Trophoblast cell (in vitro differentiated cells and primary cell): ENCODE measurements at regions not wholly inside any gene's neighbourhood (a gene's known extent, or its start where the extent isn't known, plus 50 kb on each side); places are given as distances from the start of the nearest gene placed in this dataset.

ENCODE experiments used
- DNase-seq, 2 donors: peaks; one replicate each; pipeline ENCODE4 v3.0.0-alpha.2; 2016
- H2AFZ ChIP-seq: 2 replicates; pipeline ENCODE4 v1.6.1; 2013; ENCODE audit warnings: low read length, moderate library complexity, mild to moderate bottlenecking; ENCODE audit not compliant: insufficient read depth, poor library complexity
- H2AK5ac ChIP-seq: 2 replicates; pipeline ENCODE4 v1.6.1; 2013; ENCODE audit warnings: mild to moderate bottlenecking, low read length
- H2BK120ac ChIP-seq: 2 replicates; pipeline ENCODE4 v1.6.1; 2013; ENCODE audit warnings: low read length, mild to moderate bottlenecking, moderate library complexity; ENCODE audit not compliant: insufficient read depth, poor library complexity
- H2BK12ac ChIP-seq: 2 replicates; pipeline ENCODE4 v1.6.1; 2013; ENCODE audit warnings: mild to moderate bottlenecking, low read length, moderate library complexity
- H2BK5ac ChIP-seq: 2 replicates; pipeline ENCODE4 v1.6.1; 2013; ENCODE audit warnings: low read length, low read depth, moderate library complexity, mild to moderate bottlenecking; ENCODE audit not compliant: poor library complexity
- H3K14ac ChIP-seq: 2 replicates; pipeline ENCODE4 v1.6.1; 2013; ENCODE audit warnings: mild to moderate bottlenecking, low read length
- H3K18ac ChIP-seq: 2 replicates; pipeline ENCODE4 v1.6.1; 2013; ENCODE audit warnings: mild to moderate bottlenecking, low read length
- H3K23ac ChIP-seq: 2 replicates; pipeline ENCODE4 v1.6.1; 2013; ENCODE audit warnings: low read length
- H3K27ac ChIP-seq: 2 replicates; pipeline ENCODE4 v1.5.1; 2013; ENCODE audit warnings: low read depth, mild to moderate bottlenecking, inconsistent platforms, low read length, moderate library complexity
- H3K27me3 ChIP-seq: 2 replicates; pipeline ENCODE4 v1.6.1; 2013; ENCODE audit warnings: inconsistent platforms, mild to moderate bottlenecking, low read length, moderate library complexity; ENCODE audit not compliant: insufficient read depth
- H3K36me3 ChIP-seq, 2 experiments: 1 replicate in 1 of 2; 2 replicates in 1 of 2; pipeline ENCODE4 v1.6.1; 2013; ENCODE audit warnings: low read length in 2 of 2, mild to moderate bottlenecking in 2 of 2, moderate library complexity in 1 of 2; ENCODE audit not compliant: insufficient read depth in 2 of 2, control insufficient read depth in 1 of 2
- H3K4ac ChIP-seq: 2 replicates; pipeline ENCODE4 v1.6.1; 2013; ENCODE audit warnings: low read depth, mild to moderate bottlenecking, low read length, moderate library complexity
- H3K4me1 ChIP-seq, 2 experiments: 1 replicate in 1 of 2; 2 replicates in 1 of 2; pipeline ENCODE4 v1.6.1; 2013; ENCODE audit warnings: low read length in 2 of 2, mild to moderate bottlenecking in 2 of 2, moderate library complexity in 1 of 2; ENCODE audit not compliant: insufficient read depth in 2 of 2, control insufficient read depth in 1 of 2
- H3K4me2 ChIP-seq: 2 replicates; pipeline ENCODE4 v1.6.1; 2013; ENCODE audit warnings: inconsistent platforms, mild to moderate bottlenecking, low read length, moderate library complexity
- H3K4me3 ChIP-seq: 2 replicates; pipeline ENCODE4 v1.5.1; 2013; ENCODE audit warnings: mild to moderate bottlenecking, low read depth, low read length, inconsistent platforms
- H3K79me1 ChIP-seq: one replicate; pipeline ENCODE4 v1.6.1; 2013; ENCODE audit warnings: low read length
- H3K79me2 ChIP-seq: 2 replicates; pipeline ENCODE4 v1.6.1; 2013; ENCODE audit warnings: low read length, mild to moderate bottlenecking; ENCODE audit not compliant: control insufficient read depth, insufficient read depth, poor library complexity
- H3K9ac ChIP-seq: 2 replicates; pipeline ENCODE4 v1.6.1; 2013; ENCODE audit warnings: mild to moderate bottlenecking, low read length
- H3K9me3 ChIP-seq: 2 replicates; pipeline ENCODE4 v1.6.1; 2013; ENCODE audit warnings: low read depth, mild to moderate bottlenecking, control low read depth, inconsistent platforms, low read length; ENCODE audit not compliant: insufficient read depth
- H4K12ac ChIP-seq: 2 replicates; pipeline ENCODE4 v1.6.1; 2013; ENCODE audit warnings: low read depth, mild to moderate bottlenecking, low read length, moderate library complexity
- H4K8ac ChIP-seq: 2 replicates; pipeline ENCODE4 v1.6.1; 2013; ENCODE audit warnings: low read depth, mild to moderate bottlenecking, low read length, moderate library complexity
- H4K91ac ChIP-seq: one replicate; pipeline ENCODE4 v1.6.1; 2013; ENCODE audit warnings: low read depth, mild to moderate bottlenecking, low read length, moderate library complexity
- WGBS: extraction: QIAGEN DNeasy Blood & Tissue Kit; methylation state at CpG from one replicate; pipeline ENCODE4 v1.1.7; 2013; ENCODE audit warnings: missing lambda C conversion rate; ENCODE audit not compliant: insufficient read length, insufficient coverage; ENCODE audit errors: extremely low coverage; 5-methylcytosine and 5-hydroxymethylcytosine counted together

GRCh38 chr1:170357750-170358149, 174.2 kb upstream of the GORAB start:
- Histone ChIP-seq H3K14ac (no peak overlapping the region), H3K18ac (no peak overlapping the region), H3K9ac (no peak overlapping the region), H2BK120ac (no peak overlapping the region), H3K79me2 (no peaks in the 10 kb centered on the region), H3K27ac (no peak overlapping the region), H3K4ac (no peak overlapping the region), H2BK12ac (no peak overlapping the region), H3K4me3 (no peak overlapping the region), H3K4me1 (no peaks in the 10 kb centered on the region), H2BK5ac (no peak overlapping the region), H4K12ac (no peak overlapping the region), H3K79me1 (no peaks in the 10 kb centered on the region), H2AFZ (no peak overlapping the region), H4K8ac (no peak overlapping the region), H2AK5ac (no peak overlapping the region), H3K4me2 (no peak overlapping the region), H3K9me3 (no peaks in the 10 kb centered on the region), H3K23ac (no peak overlapping the region), H4K91ac (no peak overlapping the region), H3K27me3 (no peaks in the 10 kb centered on the region), H3K36me3 (no peaks in the 10 kb centered on the region)
- no CpG with 5 or more reads among the region's 1 CpG for WGBS
- no peak for DNase-seq

GRCh38 chr1:170360601-170361000, 171.4 kb upstream of the GORAB start:
- Histone ChIP-seq H2AK5ac (no peak overlapping the region), H3K4me3 (no peak overlapping the region), H3K27ac (no peak overlapping the region), H2BK12ac (no peak overlapping the region), H3K36me3 (no peaks in the 10 kb centered on the region), H3K14ac (no peak overlapping the region), H4K12ac (no peak overlapping the region), H3K9me3 (no peaks in the 10 kb centered on the region), H3K9ac (no peak overlapping the region), H4K8ac (no peak overlapping the region), H3K4ac (no peak overlapping the region), H3K4me2 (no peak overlapping the region), H3K4me1 (no peaks in the 10 kb centered on the region), H3K27me3 (no peaks in the 10 kb centered on the region), H2AFZ (no peak overlapping the region), H3K18ac (no peak overlapping the region), H4K91ac (no peak overlapping the region), H2BK120ac (no peak overlapping the region), H3K23ac (no peak overlapping the region), H2BK5ac (no peak overlapping the region), H3K79me1 (no peaks in the 10 kb centered on the region), H3K79me2 (no peaks in the 10 kb centered on the region)
- WGBS: no CpG with 5 or more reads among the region's 3 CpGs
- no peak for DNase-seq

- Histone ChIP-seq H3K4me2 (no peak overlapping the region), H3K9ac (no peak overlapping the region), H3K79me2 (no peaks in the 10 kb centered on the region), H3K79me1 (no peaks in the 10 kb centered on the region), H3K14ac (no peak overlapping the region), H2BK5ac (no peak overlapping the region), H2BK12ac (no peak overlapping the region), H3K27ac (no peak overlapping the region), H2BK120ac (no peak overlapping the region), H4K91ac (no peak overlapping the region), H2AK5ac (no peak overlapping the region), H3K4me3 (no peak overlapping the region), H4K8ac (no peak overlapping the region), H3K18ac (no peak overlapping the region), H3K4me1 (no peaks in the 10 kb centered on the region), H2AFZ (no peak overlapping the region), H4K12ac (no peak overlapping the region), H3K23ac (no peak overlapping the region), H3K4ac (no peak overlapping the region), H3K27me3 (no peaks in the 10 kb centered on the region), H3K36me3 (no peaks in the 10 kb centered on the region), H3K9me3 (peaks cover 2% of the 10 kb centered on the region)
- no peak for DNase-seq
- WGBS: no CpG with 5 or more reads among the region's 2 CpGs
These were observed 166.6 kb upstream of the GORAB start for GRCh38 chr1:170365331-170365730.

GRCh38 chr1:170366980-170367379, 165.0 kb upstream of the GORAB start:
- no peaks in the 10 kb centered on the region for H3K79me2 ChIP-seq
- no peak overlapping the region for H4K91ac ChIP-seq
- no peak overlapping the region for H2AK5ac ChIP-seq
- DNase-seq: no peak
- no peak overlapping the region for H2AFZ ChIP-seq
- no peak overlapping the region for H3K18ac ChIP-seq
- no peak overlapping the region for H2BK120ac ChIP-seq
- no peak overlapping the region for H3K4ac ChIP-seq
- H3K4me2 ChIP-seq: no peak overlapping the region
- no CpG with 5 or more reads among the region's 2 CpGs for WGBS
- H3K14ac ChIP-seq: no peak overlapping the region
- no peaks in the 10 kb centered on the region for H3K27me3 ChIP-seq
- no peak overlapping the region for H2BK12ac ChIP-seq
- peaks cover 2% of the 10 kb centered on the region for H3K9me3 ChIP-seq
- no peak overlapping the region for H3K23ac ChIP-seq
- H3K36me3 ChIP-seq: no peaks in the 10 kb centered on the region
- no peak overlapping the region for H3K27ac ChIP-seq
- H4K8ac ChIP-seq: no peak overlapping the region
- no peak overlapping the region for H3K9ac ChIP-seq
- H2BK5ac ChIP-seq: no peak overlapping the region
- H3K79me1 ChIP-seq: no peaks in the 10 kb centered on the region
- no peak overlapping the region for H4K12ac ChIP-seq
- H3K4me1 ChIP-seq: no peaks in the 10 kb centered on the region
- no peak overlapping the region for H3K4me3 ChIP-seq
